ENCODE measurements at regions not wholly inside any gene's neighbourhood (a gene's known extent, or its start where the extent isn't known, plus 50 kb on each side); places are given as distances from the start of the nearest gene placed in this dataset.

DNA sequence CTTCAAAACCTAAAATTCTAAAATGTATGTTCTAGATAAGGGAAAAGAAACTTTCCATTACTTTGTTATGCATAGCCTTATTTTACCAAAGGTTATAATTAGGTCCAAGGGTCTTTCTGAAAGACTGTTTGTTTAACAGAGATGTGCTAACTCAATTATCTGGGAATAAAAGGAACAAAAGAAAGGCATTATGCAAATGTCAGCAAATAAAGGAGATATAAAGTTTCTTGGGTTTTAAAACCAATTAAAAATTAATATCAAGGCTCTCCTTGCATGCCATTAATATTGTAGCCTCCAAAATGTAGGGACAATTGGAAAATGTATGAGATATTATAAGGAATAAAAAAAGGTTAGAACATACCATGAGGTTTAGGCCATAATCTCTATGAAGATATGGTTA lies 87.8 kb upstream of the DOCK10 start:
- TF ChIP-seq, protein P1, sequence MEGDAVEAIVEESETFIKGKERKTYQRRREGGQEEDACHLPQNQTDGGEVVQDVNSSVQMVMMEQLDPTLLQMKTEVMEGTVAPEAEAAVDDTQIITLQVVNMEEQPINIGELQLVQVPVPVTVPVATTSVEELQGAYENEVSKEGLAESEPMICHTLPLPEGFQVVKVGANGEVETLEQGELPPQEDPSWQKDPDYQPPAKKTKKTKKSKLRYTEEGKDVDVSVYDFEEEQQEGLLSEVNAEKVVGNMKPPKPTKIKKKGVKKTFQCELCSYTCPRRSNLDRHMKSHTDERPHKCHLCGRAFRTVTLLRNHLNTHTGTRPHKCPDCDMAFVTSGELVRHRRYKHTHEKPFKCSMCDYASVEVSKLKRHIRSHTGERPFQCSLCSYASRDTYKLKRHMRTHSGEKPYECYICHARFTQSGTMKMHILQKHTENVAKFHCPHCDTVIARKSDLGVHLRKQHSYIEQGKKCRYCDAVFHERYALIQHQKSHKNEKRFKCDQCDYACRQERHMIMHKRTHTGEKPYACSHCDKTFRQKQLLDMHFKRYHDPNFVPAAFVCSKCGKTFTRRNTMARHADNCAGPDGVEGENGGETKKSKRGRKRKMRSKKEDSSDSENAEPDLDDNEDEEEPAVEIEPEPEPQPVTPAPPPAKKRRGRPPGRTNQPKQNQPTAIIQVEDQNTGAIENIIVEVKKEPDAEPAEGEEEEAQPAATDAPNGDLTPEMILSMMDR (IDR thresholded peaks at IDR 0.05; ENCODE audit: low read length), result no peak
- TF ChIP-seq EZH2 (IDR thresholded peaks at IDR 0.05; ENCODE audit: borderline replicate concordance, low read length), result no peak
